K562 (cell line): ENCODE measurements at regions not wholly inside any gene's neighbourhood (a gene's known extent, or its start where the extent isn't known, plus 50 kb on each side); places are given as distances from the start of the nearest gene placed in this dataset.

Experiments
- ATF1 ChIP-seq, 2 experiments: fragments of 450-650 bp in 1 of 2; IDR thresholded peaks; 2 replicates each; pipeline ENCODE4 v1.6.1; 2016; ENCODE audit warnings: missing compliant biosample characterization in 1 of 2, missing genetic modification characterization in 1 of 2
- ATF3 ChIP-seq, 2 experiments: fragments of 450-650 bp in 1 of 2; sonication (generic) in 1 of 2; formaldehyde crosslinking in 1 of 2; IDR thresholded peaks in 1 of 2; conservative IDR thresholded peaks in 1 of 2; 2 replicates each; pipeline versions ENCODE4 v1.6.1 to v1.8.1; 2016 to 2023; ENCODE audit warnings: mild to moderate bottlenecking in 2 of 2, moderate library complexity in 2 of 2, inconsistent platforms in 1 of 2, missing genetic modification reagents in 1 of 2
- CTCF ChIP-seq, 3 experiments: IDR thresholded peaks in 2 of 3; conservative IDR thresholded peaks in 1 of 3; 2 replicates each; pipeline ENCODE4 v1.5.1; 2011 to 2012; ENCODE audit warnings: low read length in 3 of 3, mild to moderate bottlenecking in 3 of 3, control low read depth in 2 of 3, improper control_type of control experiment in 1 of 3, inconsistent platforms in 1 of 3, low read depth in 1 of 3, mixed read lengths in 1 of 3, moderate library complexity in 1 of 3; ENCODE audit not compliant: insufficient read depth in 2 of 3
- EZH2 ChIP-seq: IDR thresholded peaks from 2 replicates; pipeline ENCODE4 v1.6.1; 2012; ENCODE audit warnings: low read depth, mild to moderate bottlenecking, inconsistent platforms, low read length, borderline replicate concordance
- FOXA1 ChIP-seq: fragments of 450-650 bp; IDR thresholded peaks from 2 replicates; pipeline ENCODE4 v1.6.1; 2016; ENCODE audit warnings: mild to moderate bottlenecking, borderline replicate concordance
- PRPF4 ChIP-seq: fragments of 200-400 bp; formaldehyde crosslinking; IDR thresholded peaks from one replicate; pipeline ENCODE4 v1.6.1; 2017; ENCODE audit warnings: low read length, low read depth, mild to moderate bottlenecking; ENCODE audit not compliant: insufficient read depth, poor library complexity, severe bottlenecking
- YY1 ChIP-seq, 3 experiments: IDR thresholded peaks; 2 replicates each; pipeline ENCODE4 v1.6.1; 2011; ENCODE audit warnings: low read length in 2 of 3, mild to moderate bottlenecking in 2 of 3, moderate library complexity in 2 of 3, borderline replicate concordance in 1 of 3, control low read depth in 1 of 3, low read depth in 1 of 3; ENCODE audit not compliant: insufficient read depth in 3 of 3, insufficient replicate concordance in 2 of 3, control insufficient read depth in 1 of 3, insufficient read length in 1 of 3; ENCODE audit errors: extremely low read depth in 1 of 3

GRCh38 chr7:56222866-56223265, 106.6 kb upstream of the NUPR2 start:
- TF ChIP-seq YY1 (IDR thresholded peaks at IDR 0.05; ENCODE audit: borderline replicate concordance in 1 of 3, control insufficient read depth in 1 of 3, extremely low read depth in 1 of 3, insufficient read depth in 3 of 3, insufficient read length in 1 of 3, insufficient replicate concordance in 2 of 3, low read depth in 1 of 3, low read length in 2 of 3): no peak
- no peak for TF ChIP-seq FOXA1
- TF ChIP-seq CTCF (IDR thresholded peaks at IDR 0.05 in 2 of 3, conservative IDR thresholded peaks at IDR 0.05 in 1 of 3; ENCODE audit: insufficient read depth in 2 of 3, low read depth in 1 of 3, low read length in 3 of 3): no peak
- no peak for TF ChIP-seq EZH2
- TF ChIP-seq PRPF4: no peak
- no peak for TF ChIP-seq ATF3 (IDR thresholded peaks at IDR 0.05)
- no peak for TF ChIP-seq ATF3 (CRISPR knock-in tag; conservative IDR thresholded peaks at IDR 0.05)
- TF ChIP-seq ATF1 (CRISPR knock-in tag; IDR thresholded peaks at IDR 0.05): no peak
- no peak for TF ChIP-seq ATF1 (tag; IDR thresholded peaks at IDR 0.05)
